Heart right ventricle (tissue), 16 donors: ENCODE measurements at regions not wholly inside any gene's neighbourhood (a gene's known extent, or its start where the extent isn't known, plus 50 kb on each side); places are given as distances from the start of the nearest gene placed in this dataset.
A peak's percentile ranks its signal among the peaks of the same experiment; 100 is the strongest.

Experiments
- ATAC-seq, 8 donors: fragments of 200-7000 bp; cut with Tn5 transposase; one replicate each; pipeline ENCODE4 v1.9.1; 2020; ENCODE audit warnings: mild to moderate bottlenecking in 8 of 8, moderate library complexity in 8 of 8, moderate number of reproducible peaks in 1 of 8
- DNase-seq, 2 donors: peaks; one replicate each; pipeline ENCODE4 v3.0.0-alpha.2; 2020
- H3K27ac ChIP-seq, 10 donors: fragments of 200-600 bp; sonication (generic) in 2 of 10; one replicate each; pipeline versions ENCODE4 v1.5.0 to v1.8.0; 2020 to 2022; ENCODE audit warnings: mild to moderate bottlenecking in 3 of 10
- H3K27me3 ChIP-seq, 7 donors: fragments of 200-600 bp; one replicate each; pipeline ENCODE4 v1.8.0; 2021 to 2022; ENCODE audit warnings: mild to moderate bottlenecking in 2 of 7
- H3K36me3 ChIP-seq, 9 donors: fragments of 200-600 bp; sonication (generic) in 1 of 9; one replicate each; pipeline versions ENCODE4 v1.5.0 to v1.8.0; 2020 to 2022; ENCODE audit warnings: mild to moderate bottlenecking in 2 of 9
- H3K4me1 ChIP-seq, 9 donors: fragments of 200-600 bp; sonication (generic) in 1 of 9; one replicate each; pipeline versions ENCODE4 v1.5.0 to v1.8.0; 2020 to 2022; ENCODE audit warnings: mild to moderate bottlenecking in 4 of 9
- H3K4me3 ChIP-seq, 10 donors: fragments of 200-600 bp; sonication (generic) in 2 of 10; one replicate each; pipeline versions ENCODE4 v1.5.0 to v1.8.0; 2020 to 2022; ENCODE audit warnings: mild to moderate bottlenecking in 7 of 10, moderate library complexity in 2 of 10
- H3K9me3 ChIP-seq, 11 donors: fragments of 200-600 bp in 10 of 11; sonication (generic) in 2 of 11; one replicate each; pipeline versions ENCODE4 v1.5.0 to v1.8.0; 2013 to 2022; ENCODE audit warnings: mild to moderate bottlenecking in 2 of 11, control low read depth in 1 of 11, moderate library complexity in 1 of 11
- WGBS, 2 donors: extraction: QIAGEN DNeasy Blood & Tissue Kit; methylation state at CpG; one replicate each; pipeline ENCODE4 v1.1.7; 2013; ENCODE audit warnings: inconsistent platforms in 1 of 2; 5-methylcytosine and 5-hydroxymethylcytosine counted together
- intact Hi-C, 10 donors: fragments of 100-400 bp; cut with DNase I; formaldehyde crosslinking; loops; one replicate each; pipeline versions ENCODE4 v1.11.1 to v1.14.2; 2022
- TF ChIP-seq, protein P1 (sequence below), 9 donors: fragments of 200-600 bp; sonication (generic) in 2 of 9; IDR thresholded peaks; one replicate each; pipeline versions ENCODE4 v1.5.0 to v1.8.0; 2021 to 2022; ENCODE audit warnings: antibody characterized with exemption in 9 of 9, mild to moderate bottlenecking in 5 of 9, moderate library complexity in 1 of 9
- donor health status: Arrhythmogenic right ventricular cardiomyopathy.
- donor health status: ischemic (EF 13 %, LVEDD 7.1; RV severe dilation, severe dysfunction).
- donor health status: healthy with polysubstance abuse.
- donor health status: DM: no; HTN: yes; CAD: no.
- donor health status: DM: no; HTN: no; CAD: no.
- donor health status: ischemic (EF 25% LVEDD 6.9; RV normal size, moderate dysfunction).
- donor health status: ischemic (EF 25% LVEDD 5.7; RV mildly dilated, moderate dysfunction).
- donor health status: healthy.
- donor health status: DM: yes; HTN: yes; CAD: no.
- donor health status: Ischemic cardiomyopathy.
- donor health status: ischemic (EF 35%, LVEDD 5.7; RV mildly dilated, moderate dysfunction).
- donor health status: nonischemic (EF 11% LVEDD 7.7; RV severe dilation, severe dysfunction).
- donor health status: DM: yes; HTN: yes; CAD: no.
- donor health status: PGD.
- donor health status: ischemic (EF 29% LVEDD 5.4; RV normal size, mild dysfunction).
- donor health status: nonischemic (EF 23%, LVEDD 6.1; RV moderate dilation, normal function).

DNA sequence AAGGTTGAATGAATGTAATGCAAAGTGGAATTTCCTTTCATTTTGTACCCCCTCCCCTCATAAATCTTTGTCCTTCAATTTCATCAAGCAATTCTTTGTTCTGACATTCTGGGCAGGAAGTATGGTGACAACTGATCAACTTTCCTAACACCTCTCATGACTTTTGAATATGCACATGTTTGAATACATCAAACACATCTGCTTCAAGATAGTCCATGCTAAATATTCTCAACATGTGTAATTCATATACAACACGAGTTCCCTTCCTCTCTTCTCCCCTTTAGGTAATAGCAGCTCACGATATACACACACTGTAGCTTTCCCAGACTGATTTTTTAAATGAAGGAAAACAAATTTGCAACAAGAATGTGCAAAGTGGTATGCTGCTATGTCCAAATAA lies 103.6 kb upstream of the EFNA5 start:
- no peaks in the 10 kb centered on the region for H3K27me3 ChIP-seq
- 62 to 79% methylated on average over 2 of the region's 2 CpGs for WGBS, 2 donors
- H3K9me3 ChIP-seq: no peaks in the 10 kb centered on the region
- intact Hi-C loops: no loop called here
- TF ChIP-seq, protein P1, sequence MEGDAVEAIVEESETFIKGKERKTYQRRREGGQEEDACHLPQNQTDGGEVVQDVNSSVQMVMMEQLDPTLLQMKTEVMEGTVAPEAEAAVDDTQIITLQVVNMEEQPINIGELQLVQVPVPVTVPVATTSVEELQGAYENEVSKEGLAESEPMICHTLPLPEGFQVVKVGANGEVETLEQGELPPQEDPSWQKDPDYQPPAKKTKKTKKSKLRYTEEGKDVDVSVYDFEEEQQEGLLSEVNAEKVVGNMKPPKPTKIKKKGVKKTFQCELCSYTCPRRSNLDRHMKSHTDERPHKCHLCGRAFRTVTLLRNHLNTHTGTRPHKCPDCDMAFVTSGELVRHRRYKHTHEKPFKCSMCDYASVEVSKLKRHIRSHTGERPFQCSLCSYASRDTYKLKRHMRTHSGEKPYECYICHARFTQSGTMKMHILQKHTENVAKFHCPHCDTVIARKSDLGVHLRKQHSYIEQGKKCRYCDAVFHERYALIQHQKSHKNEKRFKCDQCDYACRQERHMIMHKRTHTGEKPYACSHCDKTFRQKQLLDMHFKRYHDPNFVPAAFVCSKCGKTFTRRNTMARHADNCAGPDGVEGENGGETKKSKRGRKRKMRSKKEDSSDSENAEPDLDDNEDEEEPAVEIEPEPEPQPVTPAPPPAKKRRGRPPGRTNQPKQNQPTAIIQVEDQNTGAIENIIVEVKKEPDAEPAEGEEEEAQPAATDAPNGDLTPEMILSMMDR (IDR thresholded peaks at IDR 0.05): no peak
- H3K36me3 ChIP-seq: no peaks in the 10 kb centered on the region
- ATAC-seq (no peak), DNase-seq (no peak)
- no peak overlapping the region for H3K4me3 ChIP-seq
- peaks cover 0 to 10% (median 0%) of the 10 kb centered on the region in 9 donors for H3K4me1 ChIP-seq
- no peak overlapping the region for H3K27ac ChIP-seq

DNA sequence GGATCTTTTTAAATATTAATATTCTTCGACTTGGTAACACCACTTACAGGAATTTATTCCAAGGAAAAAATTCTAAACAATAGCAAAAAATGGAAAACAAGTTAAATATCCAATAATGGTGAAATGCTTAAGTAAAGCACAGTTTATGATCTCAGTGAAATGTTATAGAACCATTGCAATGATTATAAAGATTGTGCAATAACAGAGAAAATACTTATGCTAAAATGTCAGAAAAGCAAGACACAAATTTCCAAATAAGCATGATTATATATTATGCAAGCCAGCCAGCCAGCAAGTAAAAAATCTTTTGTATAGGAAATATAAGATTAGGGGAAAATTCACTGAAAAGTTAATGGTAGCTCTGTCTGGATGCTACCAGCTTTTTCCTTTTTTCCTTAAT lies 102.7 kb upstream of the EFNA5 start:
- intact Hi-C loops: no loop called here
- Histone ChIP-seq H3K4me1 (peaks cover 0 to 8% (median 0%) of the 10 kb centered on the region in 9 donors), H3K27me3 (no peaks in the 10 kb centered on the region), H3K27ac (no peak overlapping the region), H3K36me3 (no peaks in the 10 kb centered on the region), H3K9me3 (no peaks in the 10 kb centered on the region), H3K4me3 (no peak overlapping the region)
- WGBS, 2 donors: 82 to 84% methylated on average over 1 of the region's 1 CpG
- no peak for ATAC-seq
- TF ChIP-seq, protein P1 (IDR thresholded peaks at IDR 0.05): no peak
- DNase-seq: no peak

DNA sequence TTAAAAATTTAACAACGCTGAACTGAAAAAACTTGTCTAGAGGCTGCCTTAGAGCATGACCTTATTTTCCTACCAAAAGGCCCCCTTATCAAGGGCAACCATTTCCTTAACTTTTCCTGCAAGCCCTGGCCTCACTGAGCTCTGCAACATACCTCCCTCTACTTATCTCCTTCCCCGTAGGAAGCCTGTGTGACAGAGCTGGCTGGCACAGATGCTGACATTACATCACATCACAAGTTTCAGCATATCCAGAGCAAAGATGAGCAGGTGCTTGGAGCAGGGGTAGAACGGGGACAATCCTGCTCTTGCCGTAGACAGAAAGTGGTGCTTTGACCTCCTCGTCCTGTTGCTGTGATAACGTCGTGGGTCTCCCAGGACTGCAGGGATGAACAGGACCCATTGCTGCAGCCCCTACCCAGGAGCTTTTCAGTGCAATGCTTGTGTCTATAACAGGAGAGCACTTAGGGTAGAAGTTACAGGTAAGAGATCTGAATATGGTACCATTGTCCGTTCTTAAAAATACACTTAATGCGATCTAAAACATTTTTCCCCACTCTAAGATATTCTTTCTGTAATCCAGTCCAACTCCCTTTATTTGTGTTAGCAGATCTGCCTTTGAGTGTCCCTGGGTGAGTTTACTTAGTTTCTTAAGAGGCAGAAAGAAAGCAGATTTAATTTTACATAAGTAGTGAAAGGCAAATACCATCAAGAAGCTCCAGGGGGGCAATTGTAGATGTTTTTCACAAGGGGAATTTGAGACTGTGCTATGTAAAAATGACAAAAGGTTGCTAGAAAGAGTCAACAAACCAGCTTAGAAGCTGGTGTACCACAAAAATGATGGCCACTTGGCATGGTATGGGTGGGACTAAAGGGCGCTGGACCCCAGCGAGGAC lies 101.9 kb upstream of the EFNA5 start:
- Histone ChIP-seq H3K27me3 (no peaks in the 10 kb centered on the region), H3K4me1 (peaks cover 0 to 6% (median 0%) of the 10 kb centered on the region in 9 donors), H3K9me3 (no peaks in the 10 kb centered on the region), H3K4me3 (no peak overlapping the region), H3K36me3 (no peaks in the 10 kb centered on the region), H3K27ac (no peak overlapping the region)
- TF ChIP-seq, protein P1 (IDR thresholded peaks at IDR 0.05): no peak
- DNase-seq (peak; percentile 9 to 21), ATAC-seq (peak; percentile 42 to 93 (median 86))
- WGBS, 2 donors: 39 to 42% methylated on average over 11 of the region's 11 CpGs
- intact Hi-C loops: no loop called here

DNA sequence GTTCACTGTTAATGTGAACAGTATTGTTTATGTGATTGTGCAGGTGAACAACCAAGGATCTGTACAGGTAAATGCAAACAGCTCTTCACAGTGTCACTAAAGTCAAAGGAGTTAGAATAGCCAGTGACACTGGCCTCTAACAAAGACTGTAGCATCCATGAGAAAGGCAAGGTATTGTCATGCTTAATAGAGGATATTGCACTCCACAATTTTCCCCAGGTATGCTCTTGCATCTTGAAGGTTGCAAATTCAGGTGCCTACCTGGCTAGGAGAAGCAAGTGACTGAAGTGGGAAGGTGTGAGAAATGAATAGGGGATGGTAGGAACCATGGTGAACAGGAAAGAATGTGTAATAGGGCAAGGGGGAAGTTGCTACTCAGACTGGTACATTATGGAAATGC lies 101.2 kb upstream of the EFNA5 start:
- H3K27ac ChIP-seq: no peak overlapping the region
- H3K9me3 ChIP-seq: no peaks in the 10 kb centered on the region
- TF ChIP-seq, protein P1 (IDR thresholded peaks at IDR 0.05): no peak
- H3K27me3 ChIP-seq: no peaks in the 10 kb centered on the region
- intact Hi-C loops: no loop called here
- ATAC-seq: no peak
- peaks cover 0 to 6% (median 0%) of the 10 kb centered on the region in 9 donors for H3K4me1 ChIP-seq
- H3K36me3 ChIP-seq: no peaks in the 10 kb centered on the region
- DNase-seq: no peak
- H3K4me3 ChIP-seq: no peak overlapping the region
